ENCODE measurements at regions not wholly inside any gene's neighbourhood (a gene's known extent, or its start where the extent isn't known, plus 50 kb on each side); places are given as distances from the start of the nearest gene placed in this dataset.

DNA sequence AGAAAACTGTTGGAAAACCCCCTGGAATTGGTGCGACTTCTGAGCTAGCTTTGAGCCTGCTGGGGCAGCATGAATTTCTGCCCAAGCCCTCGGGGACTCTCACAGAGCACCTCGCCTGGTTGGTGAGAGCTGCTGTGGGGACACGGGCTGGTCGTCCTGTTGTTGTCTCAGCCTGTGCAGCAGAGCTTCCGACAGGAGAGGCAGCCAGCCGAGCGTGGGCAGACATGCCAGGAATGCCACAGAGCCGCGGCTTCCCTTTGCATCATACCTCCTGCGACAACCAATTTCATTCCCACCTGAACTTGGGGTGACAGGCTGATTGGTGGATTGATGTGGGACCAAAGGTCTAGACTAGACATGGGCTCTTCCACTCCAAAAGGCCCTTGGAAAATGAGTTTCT is 60.2 kb upstream of the NRBF2 start:
- no peak overlapping the region for H3K4me2 ChIP-seq (ENCODE audit: control insufficient read depth, insufficient read depth)
- SMC1A ChIA-PET (ENCODE audit: uncharacterized antibody, unreplicated experiment), result interaction anchor here (1.2 kb wide), 1 partner anchor 8 kb away, joined by 3 read pairs; no protein-coding TSS in a partner anchor

More for the DNA sequence above, 60.2 kb upstream of the NRBF2 start:
- TF ChIP-seq, protein P1, sequence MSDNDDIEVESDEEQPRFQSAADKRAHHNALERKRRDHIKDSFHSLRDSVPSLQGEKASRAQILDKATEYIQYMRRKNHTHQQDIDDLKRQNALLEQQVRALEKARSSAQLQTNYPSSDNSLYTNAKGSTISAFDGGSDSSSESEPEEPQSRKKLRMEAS (IDR thresholded peaks at IDR 0.05; ENCODE audit: low read depth, low read length), result no peak
- TF ChIP-seq SMARCA5 (IDR thresholded peaks at IDR 0.05), result no peak
- no peak for TF ChIP-seq EGR1 (IDR thresholded peaks at IDR 0.05; ENCODE audit: borderline replicate concordance in 1 of 2, low read depth in 2 of 2, low read length in 2 of 2)
- no peak for TF ChIP-seq PAX5 (IDR thresholded peaks at IDR 0.05; ENCODE audit: borderline replicate concordance, low read depth, low read length)
- no peak for TF ChIP-seq RBBP5 (conservative IDR thresholded peaks at IDR 0.05)
- no peak for TF ChIP-seq KDM1A (IDR thresholded peaks at IDR 0.05; ENCODE audit: borderline replicate concordance)
- TF ChIP-seq, protein P2, sequence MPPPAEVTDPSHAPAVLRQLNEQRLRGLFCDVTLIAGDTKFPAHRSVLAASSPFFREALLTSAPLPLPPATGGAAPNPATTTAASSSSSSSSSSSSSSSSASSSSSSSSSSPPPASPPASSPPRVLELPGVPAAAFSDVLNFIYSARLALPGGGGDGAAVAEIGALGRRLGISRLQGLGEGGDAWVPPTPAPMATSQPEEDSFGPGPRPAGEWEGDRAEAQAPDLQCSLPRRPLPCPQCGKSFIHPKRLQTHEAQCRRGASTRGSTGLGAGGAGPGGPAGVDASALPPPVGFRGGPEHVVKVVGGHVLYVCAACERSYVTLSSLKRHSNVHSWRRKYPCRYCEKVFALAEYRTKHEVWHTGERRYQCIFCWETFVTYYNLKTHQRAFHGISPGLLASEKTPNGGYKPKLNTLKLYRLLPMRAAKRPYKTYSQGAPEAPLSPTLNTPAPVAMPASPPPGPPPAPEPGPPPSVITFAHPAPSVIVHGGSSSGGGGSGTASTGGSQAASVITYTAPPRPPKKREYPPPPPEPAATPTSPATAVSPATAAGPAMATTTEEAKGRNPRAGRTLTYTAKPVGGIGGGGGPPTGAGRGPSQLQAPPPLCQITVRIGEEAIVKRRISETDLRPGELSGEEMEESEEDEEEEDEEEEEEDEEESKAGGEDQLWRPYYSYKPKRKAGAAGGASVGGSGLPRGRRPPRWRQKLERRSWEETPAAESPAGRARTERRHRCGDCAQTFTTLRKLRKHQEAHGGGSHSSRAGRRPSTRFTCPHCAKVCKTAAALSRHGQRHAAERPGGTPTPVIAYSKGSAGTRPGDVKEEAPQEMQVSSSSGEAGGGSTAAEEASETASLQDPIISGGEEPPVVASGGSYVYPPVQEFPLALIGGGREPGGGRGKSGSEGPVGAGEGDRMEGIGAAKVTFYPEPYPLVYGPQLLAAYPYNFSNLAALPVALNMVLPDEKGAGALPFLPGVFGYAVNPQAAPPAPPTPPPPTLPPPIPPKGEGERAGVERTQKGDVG (CRISPR knock-in tag; IDR thresholded peaks at IDR 0.05), result no peak
- no peak for TF ChIP-seq MXI1 (IDR thresholded peaks at IDR 0.05; ENCODE audit: low read depth, low read length)
- TF ChIP-seq, protein P3, sequence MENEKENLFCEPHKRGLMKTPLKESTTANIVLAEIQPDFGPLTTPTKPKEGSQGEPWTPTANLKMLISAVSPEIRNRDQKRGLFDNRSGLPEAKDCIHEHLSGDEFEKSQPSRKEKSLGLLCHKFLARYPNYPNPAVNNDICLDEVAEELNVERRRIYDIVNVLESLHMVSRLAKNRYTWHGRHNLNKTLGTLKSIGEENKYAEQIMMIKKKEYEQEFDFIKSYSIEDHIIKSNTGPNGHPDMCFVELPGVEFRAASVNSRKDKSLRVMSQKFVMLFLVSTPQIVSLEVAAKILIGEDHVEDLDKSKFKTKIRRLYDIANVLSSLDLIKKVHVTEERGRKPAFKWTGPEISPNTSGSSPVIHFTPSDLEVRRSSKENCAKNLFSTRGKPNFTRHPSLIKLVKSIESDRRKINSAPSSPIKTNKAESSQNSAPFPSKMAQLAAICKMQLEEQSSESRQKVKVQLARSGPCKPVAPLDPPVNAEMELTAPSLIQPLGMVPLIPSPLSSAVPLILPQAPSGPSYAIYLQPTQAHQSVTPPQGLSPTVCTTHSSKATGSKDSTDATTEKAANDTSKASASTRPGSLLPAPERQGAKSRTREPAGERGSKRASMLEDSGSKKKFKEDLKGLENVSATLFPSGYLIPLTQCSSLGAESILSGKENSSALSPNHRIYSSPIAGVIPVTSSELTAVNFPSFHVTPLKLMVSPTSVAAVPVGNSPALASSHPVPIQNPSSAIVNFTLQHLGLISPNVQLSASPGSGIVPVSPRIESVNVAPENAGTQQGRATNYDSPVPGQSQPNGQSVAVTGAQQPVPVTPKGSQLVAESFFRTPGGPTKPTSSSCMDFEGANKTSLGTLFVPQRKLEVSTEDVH (IDR thresholded peaks at IDR 0.05; ENCODE audit: low read depth, partially characterized antibody), result no peak
- TF ChIP-seq MYB (IDR thresholded peaks at IDR 0.05; ENCODE audit: borderline replicate concordance, low read depth, low read length), result no peak
- ChIA-PET RAD21 (ENCODE audit: unreplicated experiment) (interaction anchor here (0.7 kb wide), 1 partner anchor 11 kb away, joined by 3 read pairs; no protein-coding TSS in a partner anchor), POLR2A (no interaction called here), CTCF (interaction anchor here (1.0 to 1.7 kb wide), 3 partner anchors 11 to 479 kb away, joined by 3 to 6 read pairs (median 3); no protein-coding TSS in a partner anchor)
- Histone ChIP-seq H3K9me3 (replicated peaks; ENCODE audit: control insufficient read depth, insufficient read depth, low read length) (no peaks in the 10 kb centered on the region), H3K27ac (ENCODE audit: control insufficient read depth, insufficient read depth) (no peak overlapping the region), H3K79me2 (ENCODE audit: control insufficient read depth, insufficient read depth, low read length) (no peaks in the 10 kb centered on the region), H3K27me3 (replicated peaks in 1 of 2; ENCODE audit: control insufficient read depth in 2 of 2, insufficient read depth in 2 of 2, low read length in 1 of 2) (no peaks in the 10 kb centered on the region; a peak in 1 of 4 replicates), H3K36me3 (ENCODE audit: control insufficient read depth in 2 of 2, insufficient read depth in 2 of 2, low read length in 1 of 2) (no peaks in the 10 kb centered on the region), H3K4me1 (ENCODE audit: control insufficient read depth, insufficient read depth, low read length) (no peaks in the 10 kb centered on the region), H3K9ac (ENCODE audit: control insufficient read depth, insufficient read depth, low read length) (no peak overlapping the region), H3K4me3 (no peak overlapping the region), H4K20me1 (ENCODE audit: control insufficient read depth, insufficient read depth) (no peaks in the 10 kb centered on the region), H2AFZ (ENCODE audit: control insufficient read depth, low read depth, low read length) (no peak overlapping the region)
- ATAC-seq, result no peak
- in situ Hi-C loops (cut with MboI) (no loop called here), intact Hi-C loops (cut with micrococcal nuclease; ENCODE audit: unreplicated experiment) (no loop called here)
- 51% methylated on average over 11 of the region's 11 CpGs for WGBS (ENCODE audit: insufficient coverage, insufficient replicate concordance, low lambda C conversion rate, missing lambda C conversion rate)
- no peak for DNase-seq (ENCODE audit: low read depth, low spot score)
- no peak for FAIRE-seq
- no TSS peak for BruUV-seq (replicated peaks)
